Suprapubic skin (tissue), 4 donors: ENCODE measurements at regions not wholly inside any gene's neighbourhood (a gene's known extent, or its start where the extent isn't known, plus 50 kb on each side); places are given as distances from the start of the nearest gene placed in this dataset.
"Not testable (repeated sequence)": the region's sequence is repeated elsewhere in the genome, so short reads cannot be mapped to it uniquely, and the experiment has no call there.

ENCODE experiments used
- DNase-seq, 2 donors: peaks; one replicate each; pipeline ENCODE4 v3.0.0-alpha.2; 2019; ENCODE audit warnings: low spot score in 2 of 2
- H3K27ac ChIP-seq: fragments of 200-600 bp; sonication (generic); one replicate; pipeline ENCODE4 v1.5.1; 2019
- H3K27me3 ChIP-seq: fragments of 200-600 bp; sonication (generic); one replicate; pipeline ENCODE4 v1.5.1; 2019
- H3K36me3 ChIP-seq: fragments of 200-600 bp; sonication (generic); one replicate; pipeline ENCODE4 v1.5.1; 2019
- H3K4me1 ChIP-seq: fragments of 200-600 bp; sonication (generic); one replicate; pipeline ENCODE4 v1.5.1; 2019
- H3K4me3 ChIP-seq: fragments of 200-600 bp; sonication (generic); one replicate; pipeline ENCODE4 v1.5.1; 2019; ENCODE audit warnings: mild to moderate bottlenecking
- H3K9me3 ChIP-seq: fragments of 200-600 bp; sonication (generic); one replicate; pipeline ENCODE4 v1.5.1; 2019
- CTCF ChIP-seq, 2 donors: fragments of 200-600 bp in 1 of 2; fragments of 450-650 bp in 1 of 2; sonication (generic) in 1 of 2; IDR thresholded peaks; one replicate each; pipeline ENCODE4 v1.5.1; 2016 to 2019; ENCODE audit warnings: antibody characterized with exemption in 2 of 2, mild to moderate bottlenecking in 1 of 2, moderate library complexity in 1 of 2
- EP300 ChIP-seq: sonication (generic); formaldehyde crosslinking; IDR thresholded peaks from one replicate; pipeline ENCODE4 v1.6.1; 2017; ENCODE audit warnings: antibody characterized with exemption
- POLR2A ChIP-seq, 2 donors: fragments of 450-650 bp; IDR thresholded peaks; one replicate each; pipeline ENCODE4 v1.6.1; 2017; ENCODE audit warnings: antibody characterized with exemption in 2 of 2, mild to moderate bottlenecking in 2 of 2, moderate library complexity in 2 of 2
- POLR2AphosphoS5 ChIP-seq, 3 donors: sonication (generic); formaldehyde crosslinking; IDR thresholded peaks; one replicate each; pipeline ENCODE4 v1.6.1; 2017; ENCODE audit warnings: antibody characterized with exemption in 3 of 3
- WGBS: methylation state at CpG from one replicate; pipeline ENCODE4 v1.1.5; 2018; 5-methylcytosine and 5-hydroxymethylcytosine counted together

- TF ChIP-seq EP300 (no peak), CTCF (IDR thresholded peaks at IDR 0.05) (no peak)
- Histone ChIP-seq H3K9me3 (peaks cover 10% of the 10 kb centered on the region), H3K4me1 (no peaks in the 10 kb centered on the region), H3K27ac (no peak overlapping the region), H3K36me3 (no peaks in the 10 kb centered on the region), H3K4me3 (no peak overlapping the region), H3K27me3 (no peaks in the 10 kb centered on the region)
- WGBS, result 90% methylated on average over 20 of the region's 20 CpGs
- DNase-seq, result no peak
Measured at GRCh38 chr6:81098109-81098814, 654.2 kb downstream of the TENT5A start.

DNA sequence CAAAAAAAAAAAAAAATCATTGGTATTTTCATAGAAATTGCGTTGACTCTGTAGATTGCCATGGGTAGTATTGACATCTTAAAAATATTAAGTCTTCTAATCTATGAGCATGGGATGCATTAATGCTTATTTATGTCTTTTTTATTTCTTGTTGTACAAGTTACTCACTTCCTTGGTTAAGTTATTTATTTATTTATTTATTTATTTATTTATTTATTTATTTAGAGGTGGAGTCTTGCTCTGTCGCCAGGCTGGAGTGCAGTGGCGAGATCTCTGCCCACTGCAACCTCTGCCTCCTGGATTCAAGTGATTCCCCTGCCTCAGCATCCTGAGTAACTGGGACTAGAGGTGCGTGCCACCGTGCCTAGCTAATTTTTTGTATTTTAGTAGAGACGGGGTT, 656.0 kb downstream of the TENT5A start:
- not testable (repeated sequence) for H3K9me3 ChIP-seq, DNase-seq, H3K27me3 ChIP-seq, H3K4me3 ChIP-seq, H3K4me1 ChIP-seq, H3K27ac ChIP-seq, H3K36me3 ChIP-seq
- WGBS, result 72% methylated on average over 6 of the region's 6 CpGs

GRCh38 chr6:81093051-81093450, 659.4 kb downstream of the TENT5A start:
- Histone ChIP-seq H3K4me1 (no peaks in the 10 kb centered on the region), H3K27ac (no peak overlapping the region), H3K4me3 (no peak overlapping the region), H3K9me3 (peaks cover 4% of the 10 kb centered on the region), H3K27me3 (no peaks in the 10 kb centered on the region), H3K36me3 (no peaks in the 10 kb centered on the region)
- 62% methylated on average over 5 of the region's 5 CpGs for WGBS
- TF ChIP-seq EP300 (no peak), CTCF (IDR thresholded peaks at IDR 0.05) (no peak)
- DNase-seq, result no peak

DNA sequence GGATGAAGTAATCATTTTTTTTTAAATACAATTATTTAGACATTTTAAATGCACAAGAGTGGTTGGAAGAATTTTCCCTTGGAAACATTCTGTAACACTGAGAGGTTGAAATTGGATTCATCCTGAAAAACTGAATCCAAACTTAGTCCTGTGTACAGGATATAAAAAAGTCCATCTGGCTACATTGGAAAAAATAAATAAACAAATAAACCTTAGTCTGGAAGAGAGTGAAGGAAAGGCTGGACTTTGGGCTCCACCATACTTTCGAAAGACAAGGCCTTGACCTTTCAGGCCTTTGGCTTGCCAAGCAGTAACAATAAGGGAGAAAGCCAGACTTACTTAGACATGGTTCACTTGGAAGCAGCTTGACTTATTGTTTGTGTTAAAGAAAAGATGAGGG, 664.3 kb downstream of the TENT5A start:
- no peaks in the 10 kb centered on the region for H3K9me3 ChIP-seq
- H3K27ac ChIP-seq, result no peak overlapping the region
- no peaks in the 10 kb centered on the region for H3K27me3 ChIP-seq
- no peak overlapping the region for H3K4me3 ChIP-seq
- 63% methylated on average over 1 of the region's 1 CpG for WGBS
- no peak for DNase-seq
- H3K4me1 ChIP-seq, result no peaks in the 10 kb centered on the region
- no peak for TF ChIP-seq POLR2A (IDR thresholded peaks at IDR 0.05)
- TF ChIP-seq CTCF (IDR thresholded peaks at IDR 0.05), result no peak
- TF ChIP-seq POLR2AphosphoS5 (IDR thresholded peaks at IDR 0.05), result no peak
- no peak for TF ChIP-seq EP300
- H3K36me3 ChIP-seq, result no peaks in the 10 kb centered on the region

GRCh38 chr6:81086991-81087390, 665.5 kb downstream of the TENT5A start:
- Histone ChIP-seq H3K27ac (no peak overlapping the region), H3K4me1 (no peaks in the 10 kb centered on the region), H3K9me3 (no peaks in the 10 kb centered on the region), H3K36me3 (no peaks in the 10 kb centered on the region), H3K27me3 (no peaks in the 10 kb centered on the region), H3K4me3 (no peak overlapping the region)
- no peak for DNase-seq
- no peak for TF ChIP-seq POLR2A (IDR thresholded peaks at IDR 0.05)
- TF ChIP-seq POLR2AphosphoS5 (IDR thresholded peaks at IDR 0.05), result peak in 1 of 3 donors; percentile 34
- WGBS, result 66% methylated on average over 3 of the region's 3 CpGs

DNA sequence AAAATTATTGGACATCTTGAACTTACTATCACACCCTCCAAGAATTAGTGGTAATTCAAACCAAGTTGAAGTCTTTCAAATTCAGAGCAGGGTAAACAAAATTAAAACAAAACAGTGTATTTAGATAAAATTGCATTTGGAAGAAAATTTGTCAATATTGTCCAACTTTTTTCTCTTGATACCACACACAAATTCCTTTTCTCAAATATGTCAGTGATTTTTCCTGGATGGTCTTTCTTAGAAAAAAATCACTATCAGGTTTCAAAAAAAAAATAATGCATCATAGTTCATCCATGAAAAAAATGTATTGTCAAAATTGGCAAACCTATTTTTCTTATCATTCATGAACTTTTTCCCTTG, 667.1 kb downstream of the TENT5A start:
- H3K9me3 ChIP-seq, result no peaks in the 10 kb centered on the region
- no peak for TF ChIP-seq POLR2AphosphoS5 (IDR thresholded peaks at IDR 0.05)
- H3K4me1 ChIP-seq, result no peaks in the 10 kb centered on the region
- H3K27me3 ChIP-seq, result no peaks in the 10 kb centered on the region
- H3K27ac ChIP-seq, result no peak overlapping the region
- no peak overlapping the region for H3K4me3 ChIP-seq
- no peaks in the 10 kb centered on the region for H3K36me3 ChIP-seq
- no peak for DNase-seq

GRCh38 chr6:81084776-81085430, 667.6 kb downstream of the TENT5A start:
- WGBS, result 51% methylated on average over 6 of the region's 6 CpGs
- H3K9me3 ChIP-seq, result no peaks in the 10 kb centered on the region
- H3K27me3 ChIP-seq, result no peaks in the 10 kb centered on the region
- no peaks in the 10 kb centered on the region for H3K36me3 ChIP-seq
- no peak overlapping the region for H3K4me3 ChIP-seq
- H3K4me1 ChIP-seq, result no peaks in the 10 kb centered on the region
- no peak for DNase-seq
- TF ChIP-seq POLR2AphosphoS5 (IDR thresholded peaks at IDR 0.05) (no peak), POLR2A (IDR thresholded peaks at IDR 0.05) (no peak), EP300 (no peak), CTCF (IDR thresholded peaks at IDR 0.05) (no peak)
- no peak overlapping the region for H3K27ac ChIP-seq
